Esophagus muscularis mucosa (tissue), 3 donors: ENCODE measurements at regions not wholly inside any gene's neighbourhood (a gene's known extent, or its start where the extent isn't known, plus 50 kb on each side); places are given as distances from the start of the nearest gene placed in this dataset.

Experiments
- POLR2A ChIP-seq: fragments of 450-650 bp; IDR thresholded peaks from one replicate; pipeline ENCODE4 v1.6.1; 2017; ENCODE audit warnings: antibody characterized with exemption, moderate library complexity, mild to moderate bottlenecking, low read depth
- TF ChIP-seq, protein P1 (sequence below), 3 experiments: fragments of 200-600 bp in 2 of 3; fragments of 450-650 bp in 1 of 3; sonication (generic) in 2 of 3; IDR thresholded peaks; one replicate each; pipeline ENCODE4 v1.5.1; 2017 to 2019; ENCODE audit warnings: antibody characterized with exemption in 3 of 3, mild to moderate bottlenecking in 2 of 3, moderate library complexity in 1 of 3

DNA sequence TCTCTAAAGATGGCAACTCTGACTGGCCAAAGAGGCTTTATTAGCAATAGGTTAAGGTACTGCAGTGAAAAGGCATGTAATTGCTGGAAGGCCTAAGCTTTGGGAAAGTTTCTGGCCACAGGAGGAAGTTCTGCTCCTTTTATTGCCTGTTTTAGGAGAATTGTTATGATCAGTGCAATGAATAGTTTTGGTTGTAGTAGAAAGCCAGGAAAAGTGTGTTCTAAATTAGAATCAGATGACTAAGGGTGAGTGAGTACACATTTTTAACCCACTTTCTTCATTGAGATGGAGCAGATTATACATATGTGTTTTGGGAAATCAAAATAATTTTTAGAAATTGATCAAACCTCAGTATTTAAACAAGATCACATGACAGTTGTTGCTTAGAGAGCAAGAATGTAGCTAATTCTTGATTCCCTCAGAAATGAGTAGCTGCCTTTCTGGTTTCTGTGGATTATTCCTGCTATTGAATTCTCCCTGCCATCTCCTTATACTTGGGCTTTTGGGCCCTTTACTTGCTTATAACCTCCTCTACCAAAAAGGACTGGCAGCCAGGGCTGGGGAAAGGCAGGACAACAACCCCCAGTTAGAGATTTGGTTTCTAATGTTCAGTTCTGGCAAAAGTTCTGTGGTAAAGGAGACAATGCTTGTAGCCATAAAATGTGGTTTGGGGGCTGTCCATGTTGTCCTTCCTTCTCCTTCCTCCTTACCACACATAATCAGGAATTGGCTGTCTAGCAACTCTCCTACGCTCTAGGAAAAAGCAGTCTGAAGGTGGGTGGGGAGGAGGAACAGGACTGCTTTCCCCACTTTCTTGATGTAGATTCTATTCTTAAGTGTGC is 217.1 kb downstream of the SLC38A4 start:
- TF ChIP-seq POLR2A: no peak
- TF ChIP-seq, protein P1, sequence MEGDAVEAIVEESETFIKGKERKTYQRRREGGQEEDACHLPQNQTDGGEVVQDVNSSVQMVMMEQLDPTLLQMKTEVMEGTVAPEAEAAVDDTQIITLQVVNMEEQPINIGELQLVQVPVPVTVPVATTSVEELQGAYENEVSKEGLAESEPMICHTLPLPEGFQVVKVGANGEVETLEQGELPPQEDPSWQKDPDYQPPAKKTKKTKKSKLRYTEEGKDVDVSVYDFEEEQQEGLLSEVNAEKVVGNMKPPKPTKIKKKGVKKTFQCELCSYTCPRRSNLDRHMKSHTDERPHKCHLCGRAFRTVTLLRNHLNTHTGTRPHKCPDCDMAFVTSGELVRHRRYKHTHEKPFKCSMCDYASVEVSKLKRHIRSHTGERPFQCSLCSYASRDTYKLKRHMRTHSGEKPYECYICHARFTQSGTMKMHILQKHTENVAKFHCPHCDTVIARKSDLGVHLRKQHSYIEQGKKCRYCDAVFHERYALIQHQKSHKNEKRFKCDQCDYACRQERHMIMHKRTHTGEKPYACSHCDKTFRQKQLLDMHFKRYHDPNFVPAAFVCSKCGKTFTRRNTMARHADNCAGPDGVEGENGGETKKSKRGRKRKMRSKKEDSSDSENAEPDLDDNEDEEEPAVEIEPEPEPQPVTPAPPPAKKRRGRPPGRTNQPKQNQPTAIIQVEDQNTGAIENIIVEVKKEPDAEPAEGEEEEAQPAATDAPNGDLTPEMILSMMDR (IDR thresholded peaks at IDR 0.05): no peak
